Mesenchymal stem cell (in vitro differentiated cells and primary cell): ENCODE measurements at regions not wholly inside any gene's neighbourhood (a gene's known extent, or its start where the extent isn't known, plus 50 kb on each side); places are given as distances from the start of the nearest gene placed in this dataset.

Experiments used
- DNase-seq: peaks from one replicate; pipeline ENCODE4 v3.0.0-alpha.2; 2013
- H2AFZ ChIP-seq: one replicate; pipeline ENCODE4 v1.6.1; 2013; ENCODE audit warnings: low read depth, mild to moderate bottlenecking, control low read depth, inconsistent platforms, low read length, moderate library complexity
- H2AK5ac ChIP-seq: 2 replicates; pipeline ENCODE4 v1.6.1; 2013; ENCODE audit warnings: low read length, moderate library complexity, mild to moderate bottlenecking, inconsistent platforms; ENCODE audit not compliant: severe bottlenecking
- H2BK120ac ChIP-seq: one replicate; pipeline ENCODE4 v1.6.1; 2013; ENCODE audit warnings: low read depth, mild to moderate bottlenecking, inconsistent platforms, low read length, moderate library complexity
- H2BK12ac ChIP-seq, 2 experiments: one replicate each; pipeline ENCODE4 v1.6.1; 2013; ENCODE audit warnings: inconsistent platforms in 2 of 2, low read length in 2 of 2, mild to moderate bottlenecking in 2 of 2, moderate library complexity in 2 of 2, control low read depth in 1 of 2
- H2BK15ac ChIP-seq: one replicate; pipeline ENCODE4 v1.6.1; 2013; ENCODE audit warnings: mild to moderate bottlenecking, low read depth, inconsistent platforms; ENCODE audit not compliant: poor library complexity, severe bottlenecking
- H2BK5ac ChIP-seq: 2 replicates; pipeline ENCODE4 v1.6.1; 2013; ENCODE audit warnings: low read depth, mild to moderate bottlenecking, low read length, control low read depth, inconsistent platforms; ENCODE audit not compliant: poor library complexity, severe bottlenecking
- H3K14ac ChIP-seq, 2 experiments: one replicate each; pipeline ENCODE4 v1.6.1; 2013; ENCODE audit warnings: inconsistent platforms in 2 of 2, low read length in 2 of 2, control low read depth in 1 of 2, mild to moderate bottlenecking in 1 of 2, moderate library complexity in 1 of 2
- H3K18ac ChIP-seq, 2 experiments: one replicate each; pipeline ENCODE4 v1.6.1; 2013; ENCODE audit warnings: inconsistent platforms in 2 of 2, low read length in 2 of 2, control low read depth in 1 of 2, low read depth in 1 of 2, mild to moderate bottlenecking in 1 of 2
- H3K23ac ChIP-seq, 2 experiments: one replicate each; pipeline ENCODE4 v1.6.1; 2013; ENCODE audit warnings: inconsistent platforms in 2 of 2, low read length in 2 of 2, mild to moderate bottlenecking in 2 of 2, moderate library complexity in 2 of 2, control low read depth in 1 of 2
- H3K27ac ChIP-seq: 2 replicates; pipeline ENCODE4 v1.5.1; 2013; ENCODE audit warnings: mild to moderate bottlenecking, moderate library complexity, low read length, control low read depth, inconsistent platforms; ENCODE audit not compliant: poor library complexity, severe bottlenecking
- H3K27me3 ChIP-seq, 2 experiments: 2 replicates each; pipeline versions ENCODE4 v1.6.1 to v1.7.0; 2013; ENCODE audit warnings: low read length in 2 of 2, mild to moderate bottlenecking in 2 of 2, moderate library complexity in 2 of 2, control low read depth in 1 of 2, inconsistent platforms in 1 of 2; ENCODE audit not compliant: control insufficient read depth in 1 of 2, insufficient read depth in 1 of 2
- H3K36me3 ChIP-seq, 2 experiments: 2 replicates each; pipeline versions ENCODE4 v1.6.1 to v1.7.0; 2013; ENCODE audit warnings: low read length in 2 of 2, control low read depth in 1 of 2, inconsistent platforms in 1 of 2, low read depth in 1 of 2, mild to moderate bottlenecking in 1 of 2; ENCODE audit not compliant: insufficient read depth in 2 of 2, control insufficient read depth in 1 of 2
- H3K4ac ChIP-seq, 2 experiments: one replicate each; pipeline ENCODE4 v1.6.1; 2013; ENCODE audit warnings: inconsistent platforms in 2 of 2, low read length in 2 of 2, mild to moderate bottlenecking in 2 of 2, moderate library complexity in 2 of 2, control low read depth in 1 of 2, low read depth in 1 of 2
- H3K4me1 ChIP-seq: 2 replicates; pipeline ENCODE4 v1.6.1; 2013; ENCODE audit warnings: low read depth, low read length, control low read depth; ENCODE audit not compliant: control insufficient read depth, insufficient read depth
- H3K4me2 ChIP-seq: 2 replicates; pipeline ENCODE4 v1.6.1; 2013; ENCODE audit warnings: low read length, mild to moderate bottlenecking, inconsistent platforms; ENCODE audit not compliant: poor library complexity, severe bottlenecking
- H3K4me3 ChIP-seq, 2 experiments: 2 replicates each; pipeline versions ENCODE4 v1.5.1 to v1.7.0; 2013; ENCODE audit warnings: low read length in 2 of 2, mild to moderate bottlenecking in 2 of 2, control low read depth in 1 of 2, low read depth in 1 of 2; ENCODE audit not compliant: insufficient read depth in 1 of 2
- H3K79me1 ChIP-seq: replicated peaks from 2 replicates; pipeline ENCODE4 v1.6.1; 2013; ENCODE audit warnings: mild to moderate bottlenecking, control low read depth, low read length, inconsistent platforms; ENCODE audit not compliant: poor library complexity, severe bottlenecking
- H3K9ac ChIP-seq: 2 replicates; pipeline ENCODE4 v1.7.0; 2013; ENCODE audit warnings: mild to moderate bottlenecking, low read length, moderate library complexity
- H3K9me3 ChIP-seq: 2 replicates; pipeline ENCODE4 v1.7.0; 2013; ENCODE audit warnings: mild to moderate bottlenecking, low read length; ENCODE audit not compliant: control insufficient read depth
- H4K8ac ChIP-seq: one replicate; pipeline ENCODE4 v1.6.1; 2013; ENCODE audit warnings: inconsistent platforms, mild to moderate bottlenecking, low read length, moderate library complexity
- H4K91ac ChIP-seq: one replicate; pipeline ENCODE4 v1.6.1; 2013; ENCODE audit warnings: mild to moderate bottlenecking, low read length, inconsistent platforms
- WGBS: methylation state at CpG from one replicate; pipeline ENCODE4 v1.1.7; 2013; ENCODE audit warnings: mixed read lengths; 5-methylcytosine and 5-hydroxymethylcytosine counted together

- Histone ChIP-seq H2AFZ (no peak overlapping the region), H4K91ac (peak overlapping the region; percentile 18), H2AK5ac (no peak overlapping the region), H3K4me3 (no peak overlapping the region), H3K9ac (no peak overlapping the region), H3K4me1 (peaks cover 12% of the 10 kb centered on the region), H3K27me3 (no peaks in the 10 kb centered on the region), H3K79me1 (no peaks in the 10 kb centered on the region), H3K27ac (no peak overlapping the region), H3K4ac (peak overlapping the region in 1 of 2 experiments; percentile 46), H4K8ac (no peak overlapping the region), H3K18ac (no peak overlapping the region), H3K23ac (no peak overlapping the region), H2BK5ac (no peak overlapping the region), H2BK15ac (no peak overlapping the region), H3K4me2 (no peak overlapping the region), H3K9me3 (no peaks in the 10 kb centered on the region), H3K36me3 (no peaks in the 10 kb centered on the region), H2BK12ac (peak overlapping the region; percentile 12 to 72), H3K14ac (no peak overlapping the region), H2BK120ac (no peak overlapping the region)
- DNase-seq: no peak
- WGBS: 86% methylated on average over 6 of the region's 6 CpGs
Measured at GRCh38 chr1:234756857-234757256, 146.9 kb upstream of the IRF2BP2 start.

- 75% methylated on average over 8 of the region's 13 CpGs for WGBS
- H4K91ac ChIP-seq: no peak overlapping the region
- H3K4me3 ChIP-seq: no peak overlapping the region
- H3K18ac ChIP-seq: no peak overlapping the region
- H3K4ac ChIP-seq: peak overlapping the region in 1 of 2 experiments; percentile 46
- no peak overlapping the region for H3K23ac ChIP-seq
- no peaks in the 10 kb centered on the region for H3K36me3 ChIP-seq
- no peak overlapping the region for H4K8ac ChIP-seq
- no peak overlapping the region for H3K9ac ChIP-seq
- H2AFZ ChIP-seq: no peak overlapping the region
- no peak overlapping the region for H2BK15ac ChIP-seq
- H3K9me3 ChIP-seq: no peaks in the 10 kb centered on the region
- H2AK5ac ChIP-seq: no peak overlapping the region
- peak overlapping the region; percentile 58 for H2BK120ac ChIP-seq
- H2BK12ac ChIP-seq: peak overlapping the region in 1 of 2 experiments; percentile 72
- peak; percentile 46 for DNase-seq
- H3K14ac ChIP-seq: no peak overlapping the region
- H3K79me1 ChIP-seq: no peaks in the 10 kb centered on the region
- peaks cover 12% of the 10 kb centered on the region for H3K4me1 ChIP-seq
- H3K27ac ChIP-seq: no peak overlapping the region
- H3K27me3 ChIP-seq: no peaks in the 10 kb centered on the region
- no peak overlapping the region for H2BK5ac ChIP-seq
- H3K4me2 ChIP-seq: no peak overlapping the region
Measured at GRCh38 chr1:234756066-234756774, 146.2 kb upstream of the IRF2BP2 start.

- no peak overlapping the region for H2BK120ac ChIP-seq
- no peak overlapping the region for H3K4me3 ChIP-seq
- no peak overlapping the region for H4K91ac ChIP-seq
- 88% methylated on average over 8 of the region's 8 CpGs for WGBS
- H2BK15ac ChIP-seq: no peak overlapping the region
- H2AK5ac ChIP-seq: no peak overlapping the region
- H3K4ac ChIP-seq: peak overlapping the region in 1 of 2 experiments; percentile 2
- H4K8ac ChIP-seq: no peak overlapping the region
- H3K14ac ChIP-seq: no peak overlapping the region
- H2AFZ ChIP-seq: no peak overlapping the region
- H3K23ac ChIP-seq: no peak overlapping the region
- no peaks in the 10 kb centered on the region for H3K9me3 ChIP-seq
- H2BK12ac ChIP-seq: no peak overlapping the region
- no peak overlapping the region for H2BK5ac ChIP-seq
- no peaks in the 10 kb centered on the region for H3K36me3 ChIP-seq
- H3K4me1 ChIP-seq: peaks cover 12% of the 10 kb centered on the region
- H3K9ac ChIP-seq: peak overlapping the region; percentile 18
- H3K79me1 ChIP-seq: no peaks in the 10 kb centered on the region
- H3K18ac ChIP-seq: peak overlapping the region in 1 of 2 experiments; percentile 42
- no peak overlapping the region for H3K4me2 ChIP-seq
- DNase-seq: peak; percentile 79
- no peaks in the 10 kb centered on the region for H3K27me3 ChIP-seq
- no peak overlapping the region for H3K27ac ChIP-seq
Measured at GRCh38 chr1:234755449-234755863, 145.5 kb upstream of the IRF2BP2 start.

- 79% methylated on average over 2 of the region's 3 CpGs for WGBS
- Histone ChIP-seq H3K4me1 (peaks cover 10% of the 10 kb centered on the region), H3K4me3 (no peak overlapping the region), H3K27ac (no peak overlapping the region), H2BK12ac (no peak overlapping the region), H3K4me2 (no peak overlapping the region), H4K91ac (no peak overlapping the region), H2BK15ac (no peak overlapping the region), H3K9me3 (no peaks in the 10 kb centered on the region), H2BK5ac (no peak overlapping the region), H2AK5ac (no peak overlapping the region), H3K9ac (no peak overlapping the region), H3K4ac (no peak overlapping the region), H3K36me3 (no peaks in the 10 kb centered on the region), H3K79me1 (no peaks in the 10 kb centered on the region), H3K27me3 (no peaks in the 10 kb centered on the region), H2BK120ac (no peak overlapping the region), H3K23ac (no peak overlapping the region), H3K14ac (no peak overlapping the region), H3K18ac (no peak overlapping the region), H4K8ac (no peak overlapping the region), H2AFZ (no peak overlapping the region)
- no peak for DNase-seq
Measured at GRCh38 chr1:234753979-234754378, 144.0 kb upstream of the IRF2BP2 start.
